ENCODE measurements at regions not wholly inside any gene's neighbourhood (a gene's known extent, or its start where the extent isn't known, plus 50 kb on each side); places are given as distances from the start of the nearest gene placed in this dataset.

GRCh38 chr2:228747483-228747882 is 523.6 kb downstream of the PID1 start:
- Histone ChIP-seq H3K9me3 (replicated peaks; ENCODE audit: control insufficient read depth, insufficient read depth, low read length) (no peaks in the 10 kb centered on the region), H3K4me3 (replicated peaks in 1 of 3; ENCODE audit: insufficient read depth in 1 of 3, low read depth in 1 of 3, low read length in 3 of 3) (no peak overlapping the region), H3K4me2 (ENCODE audit: insufficient read depth, low read length) (no peak overlapping the region), H2AFZ (ENCODE audit: low read depth, low read length) (no peak overlapping the region), H3K36me3 (ENCODE audit: control insufficient read depth in 2 of 2, extremely low read depth in 1 of 2, insufficient read depth in 2 of 2, low read length in 2 of 2) (no peaks in the 10 kb centered on the region), H3K27me3 (ENCODE audit: control insufficient read depth in 2 of 2, insufficient read depth in 2 of 2, low read length in 2 of 2) (no peaks in the 10 kb centered on the region), H4K20me1 (replicated peaks; ENCODE audit: control insufficient read depth, extremely low read depth, insufficient read depth, low read length) (no peaks in the 10 kb centered on the region), H3K9me1 (replicated peaks; ENCODE audit: control insufficient read depth, extremely low read depth, insufficient read depth, low read length) (no peaks in the 10 kb centered on the region), H3K27ac (ENCODE audit: insufficient read depth, low read depth, low read length) (no peak overlapping the region), H3K79me2 (ENCODE audit: control insufficient read depth, insufficient read depth, low read length) (no peaks in the 10 kb centered on the region), H3K9ac (replicated peaks; ENCODE audit: extremely low read depth, insufficient read depth, low read length) (no peak overlapping the region), H3K4me1 (ENCODE audit: control insufficient read depth, extremely low read depth, insufficient read depth, low read length) (no peaks in the 10 kb centered on the region)
- intact Hi-C loops (cut with micrococcal nuclease) (no loop called here), dilution Hi-C loops (cut with MboI; ENCODE audit: extremely low pct_ligation_motif_present, low sequenced_read_pairs) (no loop called here)
- FAIRE-seq, result no peak
- TF ChIP-seq GATA2 (IDR thresholded peaks at IDR 0.05; ENCODE audit: insufficient read depth, insufficient read length, low read depth, low read length) (no peak), FOS (IDR thresholded peaks at IDR 0.05; ENCODE audit: borderline replicate concordance, insufficient read depth, low read length) (no peak), JUN (IDR thresholded peaks at IDR 0.05; ENCODE audit: borderline replicate concordance, insufficient read depth, insufficient read length, low read depth) (no peak), MYC (IDR thresholded peaks at IDR 0.05; ENCODE audit: low read depth, low read length) (no peak), POLR2A (IDR thresholded peaks at IDR 0.05; ENCODE audit: low read depth, low read length) (no peak), MAX (IDR thresholded peaks at IDR 0.05; ENCODE audit: insufficient read depth, insufficient read length) (no peak), CTCF (IDR thresholded peaks at IDR 0.05; ENCODE audit: extremely low read depth in 1 of 2, insufficient read depth in 1 of 2, low read depth in 1 of 2, low read length in 2 of 2) (no peak), POLR2AphosphoS5 (IDR thresholded peaks at IDR 0.05; ENCODE audit: insufficient read depth, low read depth, low read length) (no peak), EZH2 (IDR thresholded peaks at IDR 0.05; ENCODE audit: borderline replicate concordance, low read depth, low read length, severe bottlenecking) (no peak)
- ChIA-PET POLR2A (no interaction called here), CTCF (no interaction called here)
- DNase-seq (ENCODE audit: low read depth, low spot score), result no peak
- no TSS peak for BruUV-seq (replicated peaks)

Data from endothelial cell of umbilical vein (primary cell).